GM21528 (cell line): ENCODE measurements at regions not wholly inside any gene's neighbourhood (a gene's known extent, or its start where the extent isn't known, plus 50 kb on each side); places are given as distances from the start of the nearest gene placed in this dataset.

Experiments used
- ATAC-seq: cut with Tn5 transposase; IDR thresholded peaks from one replicate; pipeline ENCODE4 v1.9.1; 2021; ENCODE audit warnings: mild to moderate bottlenecking, moderate library complexity; ENCODE audit not compliant: unreplicated experiment, low FRiP score

DNA sequence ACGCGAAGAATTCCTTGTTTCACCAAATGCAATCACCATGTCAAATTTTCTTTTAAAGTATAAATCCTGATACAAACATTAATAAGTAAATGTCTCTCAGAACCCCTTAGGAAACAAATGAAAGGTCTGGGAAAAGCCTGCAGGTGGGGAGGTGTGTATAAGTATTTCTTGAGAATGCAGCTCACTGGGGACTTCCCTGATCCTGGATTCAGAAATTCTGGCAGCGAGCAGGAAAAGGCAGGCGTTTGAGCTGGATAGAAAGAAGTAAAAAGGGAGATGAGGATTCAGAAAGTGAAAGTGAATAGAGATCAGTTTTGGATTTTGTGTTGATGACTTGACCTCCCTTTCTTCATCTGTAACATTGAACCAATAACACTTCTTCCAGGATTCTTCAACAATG, 68.3 kb upstream of the CTSC start:
- no peak for ATAC-seq

DNA sequence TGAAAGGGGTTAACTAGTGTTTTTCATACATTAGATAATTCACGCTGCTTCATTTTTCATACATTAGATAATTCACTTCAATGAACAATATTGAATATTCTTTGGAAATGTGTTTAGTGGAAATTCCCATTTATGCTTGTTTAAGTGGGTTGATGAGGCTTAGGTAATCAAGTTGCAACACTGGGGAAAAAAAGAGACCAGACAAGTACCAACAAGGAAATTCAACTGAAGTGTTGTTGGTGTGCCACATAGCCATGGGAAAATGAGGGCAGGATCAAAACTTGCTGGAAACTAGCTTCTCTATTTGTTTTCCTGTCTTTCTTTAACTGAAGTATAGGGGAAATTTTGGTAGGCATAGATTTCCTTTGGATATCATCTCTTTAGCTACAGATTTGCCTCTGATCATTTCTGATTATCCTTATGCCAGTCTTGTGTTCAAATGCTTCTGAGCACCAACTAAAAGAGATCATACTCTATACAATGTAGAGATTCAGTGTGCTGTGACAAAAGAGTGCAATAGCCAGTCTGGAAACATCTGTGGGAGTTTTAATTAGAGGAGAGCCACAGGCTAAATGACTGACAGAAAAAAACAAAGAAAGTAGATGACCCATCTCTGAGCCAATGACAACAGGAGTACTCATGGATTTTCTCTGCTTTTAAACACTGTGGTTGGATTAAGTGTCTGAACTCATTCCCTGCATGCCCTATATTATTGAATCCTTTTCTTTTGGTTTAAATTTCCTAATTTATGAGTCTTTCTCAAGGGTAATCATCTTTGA, 67.6 kb upstream of the CTSC start:
- ATAC-seq: no peak

DNA sequence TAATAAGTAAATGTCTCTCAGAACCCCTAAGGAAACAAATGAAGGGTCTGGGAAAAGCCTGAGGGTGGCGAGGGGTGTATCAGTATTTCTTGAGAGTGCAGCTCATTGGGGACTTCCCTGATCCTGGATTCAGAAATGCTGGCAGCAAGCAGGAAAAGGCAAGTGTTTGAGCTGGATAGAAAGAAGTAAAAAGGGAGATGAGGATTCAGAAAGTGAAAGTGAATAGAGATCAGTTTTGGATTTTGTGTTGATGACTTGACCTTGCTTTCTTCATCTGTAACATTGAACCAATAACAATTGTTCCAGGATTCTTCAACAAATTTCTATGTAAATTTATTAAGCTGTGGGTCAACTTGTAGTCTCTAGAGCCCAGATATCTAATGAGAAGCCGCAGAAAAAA, 66.9 kb upstream of the CTSC start:
- no peak for ATAC-seq

DNA sequence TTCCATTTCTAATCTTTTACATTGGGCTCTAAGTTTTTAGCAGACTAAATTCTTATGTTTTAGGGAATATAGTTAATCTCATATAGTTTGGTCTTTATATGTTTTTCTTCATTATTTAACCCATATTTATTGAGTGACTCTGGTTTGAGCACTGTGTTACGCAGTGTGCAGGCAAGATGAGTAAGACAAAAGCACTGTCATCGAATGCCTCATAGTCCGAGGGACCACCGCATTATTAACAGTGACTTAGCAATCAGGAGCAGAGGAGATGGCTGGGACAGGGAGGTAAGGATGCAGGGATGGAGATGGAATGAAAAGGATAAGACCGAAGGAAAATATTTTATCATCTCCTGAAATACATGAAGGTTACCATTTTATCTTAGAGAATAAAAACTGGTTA, 65.2 kb upstream of the CTSC start:
- no peak for ATAC-seq

DNA sequence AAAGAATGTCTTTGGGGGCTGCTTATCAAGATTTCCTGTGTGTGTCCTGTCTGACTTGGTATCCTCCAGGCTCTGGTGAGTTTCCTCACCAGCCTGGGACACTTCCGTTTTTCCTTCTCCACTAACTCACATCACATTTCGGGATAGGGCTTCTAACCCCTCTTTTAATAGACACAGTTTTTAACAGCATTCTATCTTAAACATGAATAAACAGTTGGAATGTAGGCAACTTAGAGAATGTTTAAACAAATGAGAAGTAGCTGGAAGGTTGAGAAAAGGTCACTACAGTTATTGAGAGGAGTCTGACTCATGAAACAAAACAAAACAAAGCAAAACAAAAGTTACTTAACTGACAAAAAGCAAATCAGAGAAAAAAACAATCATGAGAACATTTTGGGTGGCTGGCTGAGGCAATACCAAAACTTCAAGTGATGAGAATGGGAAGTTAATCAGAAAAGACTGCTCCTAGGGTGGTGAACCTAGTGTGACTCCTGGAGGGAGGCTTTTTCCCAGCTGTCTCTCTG, 64.7 kb upstream of the CTSC start:
- ATAC-seq: no peak

DNA sequence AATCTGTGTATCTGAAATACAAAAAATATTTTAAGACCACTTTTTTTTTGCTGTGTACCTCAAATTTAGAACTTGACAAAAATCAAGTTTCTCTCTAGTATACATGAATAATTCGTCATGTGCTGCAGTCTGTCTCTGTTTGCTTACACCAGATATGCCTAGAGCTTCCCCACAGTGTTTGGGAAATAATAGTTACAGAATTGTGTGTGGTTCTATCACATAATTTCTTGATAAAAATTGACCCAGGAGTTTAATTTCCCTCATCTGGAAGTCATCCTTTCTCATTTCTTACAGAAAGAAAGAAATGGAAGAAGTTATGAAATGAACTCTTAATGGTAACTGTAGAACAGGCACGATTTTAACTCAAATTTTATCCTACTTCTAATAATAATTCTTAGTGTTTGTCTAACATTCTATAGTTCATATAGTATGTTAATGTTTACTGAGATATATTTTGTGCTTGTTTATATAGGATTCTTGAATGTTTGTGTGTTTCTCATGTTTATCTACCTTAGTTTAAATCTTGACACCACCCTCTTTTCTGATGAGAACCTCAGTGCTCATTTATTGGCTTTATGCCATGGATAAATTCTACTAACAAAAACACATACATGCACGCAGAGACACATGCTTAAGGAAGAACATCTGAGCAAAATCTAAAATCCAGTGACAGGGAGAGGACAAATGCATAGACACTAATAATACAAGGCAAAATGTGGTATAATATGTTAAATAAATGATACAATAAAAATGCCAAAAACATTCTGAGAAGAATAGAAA, 61.4 kb upstream of the CTSC start:
- ATAC-seq: no peak

DNA sequence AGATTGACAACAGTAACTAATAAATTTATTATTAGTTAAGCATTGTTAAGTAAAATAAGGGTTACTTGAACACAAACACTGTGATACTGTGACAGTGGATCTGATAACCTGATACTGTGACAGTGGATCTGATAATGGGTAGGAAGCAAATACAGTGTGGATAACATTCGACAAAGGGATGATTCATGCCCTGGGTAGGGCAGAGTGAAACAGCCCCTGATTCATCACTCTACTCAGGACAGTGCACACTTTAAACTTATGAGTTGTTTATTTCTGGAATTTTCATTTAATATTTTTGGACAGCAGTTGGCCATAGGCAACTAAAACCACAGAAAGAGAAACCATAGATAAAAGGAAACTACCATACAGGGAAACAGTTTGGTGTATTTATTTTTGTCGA, 60.8 kb upstream of the CTSC start:
- no peak for ATAC-seq

DNA sequence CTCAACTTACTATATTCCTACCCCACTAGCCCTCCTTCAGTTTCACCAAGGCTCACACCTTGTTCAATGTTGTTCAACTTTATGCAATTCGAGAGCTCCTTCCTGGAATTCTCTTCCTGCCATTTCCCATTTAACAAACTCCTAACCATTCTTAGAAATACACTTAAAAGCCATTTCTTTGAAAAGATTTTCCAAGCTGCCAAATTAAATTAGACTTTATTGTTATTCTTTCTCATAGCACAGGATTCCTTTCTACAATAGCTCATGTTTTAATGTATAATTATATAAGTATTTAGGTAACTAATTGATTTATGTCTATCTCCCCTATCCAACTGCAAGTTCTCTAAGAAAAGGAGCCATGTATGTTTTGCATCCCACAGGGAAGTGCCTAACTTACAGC, 52.7 kb upstream of the CTSC start:
- no peak for ATAC-seq

DNA sequence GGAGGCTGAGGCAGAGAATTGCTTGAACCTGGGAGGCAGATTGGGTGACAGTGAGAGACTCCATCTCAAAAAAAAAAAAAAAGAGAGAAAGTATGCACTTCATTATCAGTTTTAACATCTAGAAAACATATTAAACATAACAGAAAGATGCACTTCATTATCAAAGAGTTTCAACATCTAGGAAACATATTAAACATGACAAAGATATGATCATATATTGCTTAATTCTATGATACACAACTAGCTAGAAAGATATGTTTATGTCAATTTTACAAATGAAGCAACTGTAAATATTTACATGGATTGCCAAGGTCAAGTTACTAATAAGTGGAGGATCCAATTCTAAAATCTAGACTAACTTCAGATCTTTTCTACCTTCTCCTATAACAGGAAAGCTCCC, 50.4 kb upstream of the CTSC start:
- ATAC-seq: no peak
